ENCODE measurements at regions not wholly inside any gene's neighbourhood (a gene's known extent, or its start where the extent isn't known, plus 50 kb on each side); places are given as distances from the start of the nearest gene placed in this dataset.

DNA sequence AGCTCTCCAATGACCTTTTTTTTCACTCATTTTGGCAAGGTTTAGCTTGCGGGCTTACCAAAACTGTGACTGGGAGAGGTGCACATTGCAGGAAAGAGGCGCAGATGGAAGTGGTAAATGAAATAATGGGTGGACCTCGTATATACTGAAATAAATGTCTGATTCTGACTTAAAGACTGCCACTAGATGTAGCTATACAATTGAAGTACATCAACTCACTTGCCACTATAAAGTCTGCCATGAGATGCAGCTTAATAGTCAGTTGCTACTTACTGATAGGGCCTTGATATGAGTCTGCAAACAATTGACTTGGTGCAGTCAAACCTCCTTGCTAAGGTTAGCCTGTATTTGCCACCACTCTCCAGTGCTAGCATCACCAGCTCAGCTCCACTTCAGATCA is 525.9 kb upstream of the MBL2 start:
- DNase-seq: no peak
- WGBS, 3 donors: 80 to 86% (median 84%) methylated on average over 3 of the region's 3 CpGs
- Histone ChIP-seq H3K36me3 (no peaks in the 10 kb centered on the region), H3K4me3 (no peak overlapping the region), H3K4me1 (ENCODE audit: insufficient read depth) (no peaks in the 10 kb centered on the region), H3K9me3 (no peaks in the 10 kb centered on the region), H3K27ac (no peak overlapping the region), H3K27me3 (no peaks in the 10 kb centered on the region)
- TF ChIP-seq POLR2A (IDR thresholded peaks at IDR 0.05): no peak
- TF ChIP-seq, protein P1, sequence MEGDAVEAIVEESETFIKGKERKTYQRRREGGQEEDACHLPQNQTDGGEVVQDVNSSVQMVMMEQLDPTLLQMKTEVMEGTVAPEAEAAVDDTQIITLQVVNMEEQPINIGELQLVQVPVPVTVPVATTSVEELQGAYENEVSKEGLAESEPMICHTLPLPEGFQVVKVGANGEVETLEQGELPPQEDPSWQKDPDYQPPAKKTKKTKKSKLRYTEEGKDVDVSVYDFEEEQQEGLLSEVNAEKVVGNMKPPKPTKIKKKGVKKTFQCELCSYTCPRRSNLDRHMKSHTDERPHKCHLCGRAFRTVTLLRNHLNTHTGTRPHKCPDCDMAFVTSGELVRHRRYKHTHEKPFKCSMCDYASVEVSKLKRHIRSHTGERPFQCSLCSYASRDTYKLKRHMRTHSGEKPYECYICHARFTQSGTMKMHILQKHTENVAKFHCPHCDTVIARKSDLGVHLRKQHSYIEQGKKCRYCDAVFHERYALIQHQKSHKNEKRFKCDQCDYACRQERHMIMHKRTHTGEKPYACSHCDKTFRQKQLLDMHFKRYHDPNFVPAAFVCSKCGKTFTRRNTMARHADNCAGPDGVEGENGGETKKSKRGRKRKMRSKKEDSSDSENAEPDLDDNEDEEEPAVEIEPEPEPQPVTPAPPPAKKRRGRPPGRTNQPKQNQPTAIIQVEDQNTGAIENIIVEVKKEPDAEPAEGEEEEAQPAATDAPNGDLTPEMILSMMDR (IDR thresholded peaks at IDR 0.05): no peak
- no peak for TF ChIP-seq EP300 (IDR thresholded peaks at IDR 0.05)
- intact Hi-C loops (cut with DNase I): no loop called here

DNA sequence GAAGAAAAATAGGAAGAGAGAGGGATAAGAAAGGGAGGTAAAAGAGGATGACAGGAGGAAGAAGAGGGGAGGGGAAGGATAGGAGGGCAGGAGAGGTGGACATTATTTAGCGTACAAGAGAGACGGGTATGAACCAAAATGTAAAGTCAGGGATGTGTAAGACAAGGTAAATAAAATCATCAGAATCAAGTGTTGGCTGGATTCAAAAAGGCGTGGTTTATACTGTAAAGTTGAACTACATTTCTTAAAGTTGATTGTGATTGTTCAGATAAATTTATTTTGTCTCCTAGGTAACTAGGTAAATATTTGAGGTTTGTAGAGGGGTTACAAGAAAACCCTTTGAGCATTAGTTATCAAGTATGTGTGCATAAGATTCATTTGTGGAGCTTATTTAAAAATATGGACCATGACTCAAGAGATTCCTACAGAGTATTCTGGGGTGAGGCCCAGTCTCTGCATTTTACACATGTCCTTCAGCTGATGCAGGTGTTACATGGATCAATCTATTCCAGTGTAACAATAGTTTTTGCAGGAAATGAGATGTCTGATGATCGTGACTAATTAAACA is 512.1 kb upstream of the MBL2 start:
- H3K27ac ChIP-seq: no peak overlapping the region
- H3K36me3 ChIP-seq: no peaks in the 10 kb centered on the region
- intact Hi-C loops (cut with DNase I): no loop called here
- H3K4me3 ChIP-seq: no peak overlapping the region
- WGBS, 3 donors: 84 to 89% (median 87%) methylated on average over 4 of the region's 4 CpGs
- no peak for TF ChIP-seq POLR2A (IDR thresholded peaks at IDR 0.05)
- TF ChIP-seq, protein P1 (IDR thresholded peaks at IDR 0.05): no peak
- no peak for TF ChIP-seq EP300 (IDR thresholded peaks at IDR 0.05)
- H3K9me3 ChIP-seq: no peaks in the 10 kb centered on the region
- no peaks in the 10 kb centered on the region for H3K4me1 ChIP-seq (ENCODE audit: insufficient read depth)
- H3K27me3 ChIP-seq: no peaks in the 10 kb centered on the region
- no peak for DNase-seq

DNA sequence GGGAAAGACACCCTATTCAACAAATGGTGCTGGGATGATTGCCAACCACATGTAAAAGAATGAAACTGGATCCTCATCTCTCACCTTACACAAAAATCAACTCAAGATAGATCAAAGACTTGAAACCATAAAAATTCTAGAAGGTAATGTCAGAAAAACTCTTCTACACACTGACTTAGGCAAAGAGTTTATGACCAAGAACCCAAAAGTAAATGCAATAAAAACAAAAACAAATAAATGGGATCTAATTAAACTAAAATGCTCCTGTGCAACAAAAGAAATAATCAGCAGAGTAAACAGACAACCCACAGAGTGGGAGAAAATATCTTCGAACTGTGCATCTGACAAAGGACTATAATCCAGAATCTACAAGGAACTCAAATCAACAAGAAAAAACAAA is 504.2 kb upstream of the MBL2 start:
- H3K4me3 ChIP-seq: no peak overlapping the region
- intact Hi-C loops (cut with DNase I): no loop called here
- no peak overlapping the region for H3K27ac ChIP-seq
- no peaks in the 10 kb centered on the region for H3K27me3 ChIP-seq
- H3K9me3 ChIP-seq: no peaks in the 10 kb centered on the region
- TF ChIP-seq POLR2A (IDR thresholded peaks at IDR 0.05) (no peak), EP300 (IDR thresholded peaks at IDR 0.05) (no peak)
- TF ChIP-seq, protein P1 (IDR thresholded peaks at IDR 0.05): no peak
- no peaks in the 10 kb centered on the region for H3K36me3 ChIP-seq
- no peak for DNase-seq
- WGBS, 3 donors: 81 to 90% (median 87%) methylated on average over 1 of the region's 1 CpG
- H3K4me1 ChIP-seq (ENCODE audit: insufficient read depth): no peaks in the 10 kb centered on the region

DNA sequence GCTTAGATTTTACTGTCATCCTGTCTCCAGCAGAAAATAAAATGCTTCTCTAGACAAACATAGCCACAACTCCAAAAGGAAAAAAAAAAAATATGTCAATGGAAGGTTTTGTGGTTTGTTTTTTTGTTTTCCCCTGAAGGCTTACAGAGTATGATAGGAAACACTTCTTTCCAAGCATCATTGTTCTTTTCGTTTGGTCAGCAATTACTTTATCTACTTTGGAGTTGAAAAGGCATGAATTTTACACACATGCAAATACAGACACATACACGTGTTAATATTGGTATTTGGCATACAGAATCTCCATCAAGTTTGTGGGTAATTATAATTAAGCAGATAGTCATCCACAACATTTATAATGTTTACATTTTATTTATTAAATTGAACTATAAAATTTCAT is 496.9 kb upstream of the MBL2 start:
- WGBS, 3 donors: 28 to 45% (median 39%) methylated on average over 2 of the region's 2 CpGs

More for the DNA sequence above, 496.9 kb upstream of the MBL2 start:
- DNase-seq: no peak
- no peaks in the 10 kb centered on the region for H3K9me3 ChIP-seq
- H3K36me3 ChIP-seq: no peaks in the 10 kb centered on the region
- no peaks in the 10 kb centered on the region for H3K27me3 ChIP-seq
- H3K27ac ChIP-seq: no peak overlapping the region
- no peak for TF ChIP-seq EP300 (IDR thresholded peaks at IDR 0.05)
- TF ChIP-seq, protein P1 (IDR thresholded peaks at IDR 0.05): no peak
- TF ChIP-seq POLR2A (IDR thresholded peaks at IDR 0.05): no peak
- no peak overlapping the region for H3K4me3 ChIP-seq
- intact Hi-C loops (cut with DNase I): no loop called here
- no peaks in the 10 kb centered on the region for H3K4me1 ChIP-seq (ENCODE audit: insufficient read depth)
